Astrocyte (in vitro differentiated cells and primary cell): ENCODE measurements at regions not wholly inside any gene's neighbourhood (a gene's known extent, or its start where the extent isn't known, plus 50 kb on each side); places are given as distances from the start of the nearest gene placed in this dataset.

Experiments used
- EZH2 ChIP-seq: IDR thresholded peaks from 2 replicates; pipeline ENCODE4 v1.6.1; 2012; ENCODE audit warnings: mild to moderate bottlenecking, low read length, inconsistent platforms; ENCODE audit not compliant: insufficient read depth
- TF ChIP-seq, protein P1 (sequence below): IDR thresholded peaks from 2 replicates; pipeline ENCODE4 v1.5.1; 2011; ENCODE audit warnings: low read depth, mild to moderate bottlenecking, inconsistent platforms, low read length, moderate library complexity; ENCODE audit not compliant: insufficient read depth

- TF ChIP-seq, protein P1, sequence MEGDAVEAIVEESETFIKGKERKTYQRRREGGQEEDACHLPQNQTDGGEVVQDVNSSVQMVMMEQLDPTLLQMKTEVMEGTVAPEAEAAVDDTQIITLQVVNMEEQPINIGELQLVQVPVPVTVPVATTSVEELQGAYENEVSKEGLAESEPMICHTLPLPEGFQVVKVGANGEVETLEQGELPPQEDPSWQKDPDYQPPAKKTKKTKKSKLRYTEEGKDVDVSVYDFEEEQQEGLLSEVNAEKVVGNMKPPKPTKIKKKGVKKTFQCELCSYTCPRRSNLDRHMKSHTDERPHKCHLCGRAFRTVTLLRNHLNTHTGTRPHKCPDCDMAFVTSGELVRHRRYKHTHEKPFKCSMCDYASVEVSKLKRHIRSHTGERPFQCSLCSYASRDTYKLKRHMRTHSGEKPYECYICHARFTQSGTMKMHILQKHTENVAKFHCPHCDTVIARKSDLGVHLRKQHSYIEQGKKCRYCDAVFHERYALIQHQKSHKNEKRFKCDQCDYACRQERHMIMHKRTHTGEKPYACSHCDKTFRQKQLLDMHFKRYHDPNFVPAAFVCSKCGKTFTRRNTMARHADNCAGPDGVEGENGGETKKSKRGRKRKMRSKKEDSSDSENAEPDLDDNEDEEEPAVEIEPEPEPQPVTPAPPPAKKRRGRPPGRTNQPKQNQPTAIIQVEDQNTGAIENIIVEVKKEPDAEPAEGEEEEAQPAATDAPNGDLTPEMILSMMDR: no peak
- no peak for TF ChIP-seq EZH2
Observed at GRCh38 chr3:194984622-194985021, 286.3 kb downstream of the XXYLT1 start.
